ENCODE measurements at regions not wholly inside any gene's neighbourhood (a gene's known extent, or its start where the extent isn't known, plus 50 kb on each side); places are given as distances from the start of the nearest gene placed in this dataset.
"Not testable (repeated sequence)": the region's sequence is repeated elsewhere in the genome, so short reads cannot be mapped to it uniquely, and the experiment has no call there.

DNA sequence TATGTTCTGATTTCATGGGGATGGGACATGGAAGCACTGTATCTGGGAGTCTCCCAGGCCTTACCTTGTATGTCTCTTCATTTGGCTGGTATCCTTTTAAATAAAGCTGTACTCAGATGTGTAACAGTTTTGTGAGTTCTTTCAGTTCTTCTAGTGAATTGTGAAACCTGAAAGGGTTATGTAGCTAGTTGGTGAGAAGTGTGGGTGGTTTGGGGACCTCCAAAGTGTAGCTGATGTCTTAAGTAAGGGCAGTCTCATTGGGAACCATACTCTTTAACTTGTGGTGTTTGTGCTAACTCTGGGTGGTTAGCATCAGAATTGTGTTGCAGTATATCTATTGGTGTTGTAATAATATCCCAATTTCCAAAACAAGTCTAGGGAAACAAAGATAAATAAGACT, 166.9 kb upstream of the CCNH start:
- H3K79me2 ChIP-seq (ENCODE audit: control insufficient read depth, insufficient read depth, low read length), result no peaks in the 10 kb centered on the region
- ChIA-PET CTCF (no interaction called here), POLR2A (no interaction called here)
- no peaks in the 10 kb centered on the region for H3K4me1 Mint-ChIP-seq
- H3K27ac Mint-ChIP-seq, result no peak overlapping the region
- H3K27me3 ChIP-seq (replicated peaks in 1 of 4; ENCODE audit: control extremely low read depth in 1 of 4, control insufficient read depth in 3 of 4, insufficient read depth in 4 of 4, low read length in 3 of 4), result no peaks in the 10 kb centered on the region
- intact Hi-C loops (cut with micrococcal nuclease), result no loop called here
- no peak overlapping the region for H3K27ac ChIP-seq (ENCODE audit: low read length in 2 of 2)
- H3K9me3 Mint-ChIP-seq (ENCODE audit: insufficient read depth), result peaks cover 3% of the 10 kb centered on the region
- H3K9ac ChIP-seq (ENCODE audit: low read length), result no peak overlapping the region
- no peak overlapping the region for H3K4me2 ChIP-seq (replicated peaks; ENCODE audit: low read depth, low read length, poor library complexity, severe bottlenecking)
- H3K27me3 Mint-ChIP-seq, result peaks cover 6% of the 10 kb centered on the region
- no peak for DNase-seq
- ATAC-seq (ENCODE audit: low read depth), result no peak
- no peak for TF ChIP-seq EZH2 (IDR thresholded peaks at IDR 0.05; ENCODE audit: borderline replicate concordance, insufficient read depth, low read depth, low read length, poor library complexity, severe bottlenecking)
- TF ChIP-seq, protein P1, sequence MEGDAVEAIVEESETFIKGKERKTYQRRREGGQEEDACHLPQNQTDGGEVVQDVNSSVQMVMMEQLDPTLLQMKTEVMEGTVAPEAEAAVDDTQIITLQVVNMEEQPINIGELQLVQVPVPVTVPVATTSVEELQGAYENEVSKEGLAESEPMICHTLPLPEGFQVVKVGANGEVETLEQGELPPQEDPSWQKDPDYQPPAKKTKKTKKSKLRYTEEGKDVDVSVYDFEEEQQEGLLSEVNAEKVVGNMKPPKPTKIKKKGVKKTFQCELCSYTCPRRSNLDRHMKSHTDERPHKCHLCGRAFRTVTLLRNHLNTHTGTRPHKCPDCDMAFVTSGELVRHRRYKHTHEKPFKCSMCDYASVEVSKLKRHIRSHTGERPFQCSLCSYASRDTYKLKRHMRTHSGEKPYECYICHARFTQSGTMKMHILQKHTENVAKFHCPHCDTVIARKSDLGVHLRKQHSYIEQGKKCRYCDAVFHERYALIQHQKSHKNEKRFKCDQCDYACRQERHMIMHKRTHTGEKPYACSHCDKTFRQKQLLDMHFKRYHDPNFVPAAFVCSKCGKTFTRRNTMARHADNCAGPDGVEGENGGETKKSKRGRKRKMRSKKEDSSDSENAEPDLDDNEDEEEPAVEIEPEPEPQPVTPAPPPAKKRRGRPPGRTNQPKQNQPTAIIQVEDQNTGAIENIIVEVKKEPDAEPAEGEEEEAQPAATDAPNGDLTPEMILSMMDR (IDR thresholded peaks at IDR 0.05), result no peak
- H3K4me1 ChIP-seq (ENCODE audit: control insufficient read depth in 2 of 2, insufficient read depth in 2 of 2, low read length in 2 of 2), result no peaks in the 10 kb centered on the region
- no peak overlapping the region for H3K4me3 ChIP-seq (ENCODE audit: control extremely low read depth in 1 of 5, extremely low read depth in 1 of 5, insufficient read depth in 1 of 5, low read depth in 2 of 5, low read length in 4 of 5)
- no peak overlapping the region for H3K4me3 Mint-ChIP-seq
- H4K20me1 ChIP-seq (ENCODE audit: control insufficient read depth, insufficient read depth, low read length, poor library complexity, severe bottlenecking), result no peaks in the 10 kb centered on the region
- no peaks in the 10 kb centered on the region for H3K9me3 ChIP-seq (ENCODE audit: control extremely low read depth in 1 of 3, control insufficient read depth in 2 of 3, insufficient read depth in 1 of 3, low read length in 2 of 3)
- no peaks in the 10 kb centered on the region for H3K36me3 ChIP-seq (replicated peaks in 1 of 2; ENCODE audit: control extremely low read depth in 1 of 2, control insufficient read depth in 1 of 2, extremely low read depth in 1 of 2, insufficient read depth in 2 of 2, low read length in 1 of 2)
- H2AFZ ChIP-seq (ENCODE audit: insufficient read depth, low read depth, low read length, poor library complexity, severe bottlenecking), result no peak overlapping the region

DNA sequence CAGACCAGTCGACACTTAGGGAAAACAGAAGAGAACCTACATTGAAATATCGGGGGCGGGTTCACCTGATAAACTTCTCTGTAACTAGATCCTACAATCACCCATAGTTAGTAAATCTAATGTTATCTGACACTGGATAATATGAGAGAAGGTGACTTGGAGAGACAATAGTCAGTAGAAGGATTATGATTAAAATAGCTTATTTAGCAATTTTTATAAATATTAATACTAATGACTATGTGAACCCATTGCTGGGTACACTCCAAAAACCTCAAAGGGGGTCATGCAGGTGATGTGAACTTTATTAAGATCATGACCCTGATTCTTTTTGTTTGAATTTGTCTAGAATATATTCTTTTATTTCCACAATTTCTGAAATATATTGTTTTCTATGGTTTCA, 164.1 kb upstream of the CCNH start:
- H3K4me3 Mint-ChIP-seq, result no peak overlapping the region
- Histone ChIP-seq H3K4me1 (ENCODE audit: control insufficient read depth in 2 of 2, insufficient read depth in 2 of 2, low read length in 2 of 2) (no peaks in the 10 kb centered on the region), H3K27ac (ENCODE audit: low read length in 2 of 2) (no peak overlapping the region), H3K9ac (ENCODE audit: low read length) (no peak overlapping the region), H3K9me3 (ENCODE audit: control extremely low read depth in 1 of 3, control insufficient read depth in 2 of 3, insufficient read depth in 1 of 3, low read length in 2 of 3) (no peaks in the 10 kb centered on the region), H4K20me1 (ENCODE audit: control insufficient read depth, insufficient read depth, low read length, poor library complexity, severe bottlenecking) (no peaks in the 10 kb centered on the region), H3K79me2 (ENCODE audit: control insufficient read depth, insufficient read depth, low read length) (no peaks in the 10 kb centered on the region), H2AFZ (ENCODE audit: insufficient read depth, low read depth, low read length, poor library complexity, severe bottlenecking) (no peak overlapping the region), H3K4me3 (ENCODE audit: control extremely low read depth in 1 of 5, extremely low read depth in 1 of 5, insufficient read depth in 1 of 5, low read depth in 2 of 5, low read length in 4 of 5) (no peak overlapping the region), H3K27me3 (replicated peaks in 1 of 4; ENCODE audit: control extremely low read depth in 1 of 4, control insufficient read depth in 3 of 4, insufficient read depth in 4 of 4, low read length in 3 of 4) (no peaks in the 10 kb centered on the region), H3K4me2 (replicated peaks; ENCODE audit: low read depth, low read length, poor library complexity, severe bottlenecking) (no peak overlapping the region), H3K36me3 (replicated peaks in 1 of 2; ENCODE audit: control extremely low read depth in 1 of 2, control insufficient read depth in 1 of 2, extremely low read depth in 1 of 2, insufficient read depth in 2 of 2, low read length in 1 of 2) (no peaks in the 10 kb centered on the region)
- H3K27ac Mint-ChIP-seq, result no peak overlapping the region
- ATAC-seq (ENCODE audit: low read depth) (no peak), DNase-seq (no peak)
- H3K9me3 Mint-ChIP-seq (ENCODE audit: insufficient read depth), result no peaks in the 10 kb centered on the region
- ChIA-PET POLR2A (no interaction called here), CTCF (no interaction called here)
- WGBS (ENCODE audit: insufficient coverage), result no CpG with 5 or more reads among the region's 3 CpGs
- H3K4me1 Mint-ChIP-seq, result no peaks in the 10 kb centered on the region
- intact Hi-C loops (cut with micrococcal nuclease), result no loop called here
- no peak for TF ChIP-seq EZH2 (IDR thresholded peaks at IDR 0.05; ENCODE audit: borderline replicate concordance, insufficient read depth, low read depth, low read length, poor library complexity, severe bottlenecking)
- TF ChIP-seq, protein P1 (IDR thresholded peaks at IDR 0.05), result no peak
- H3K27me3 Mint-ChIP-seq, result peaks cover 6% of the 10 kb centered on the region

DNA sequence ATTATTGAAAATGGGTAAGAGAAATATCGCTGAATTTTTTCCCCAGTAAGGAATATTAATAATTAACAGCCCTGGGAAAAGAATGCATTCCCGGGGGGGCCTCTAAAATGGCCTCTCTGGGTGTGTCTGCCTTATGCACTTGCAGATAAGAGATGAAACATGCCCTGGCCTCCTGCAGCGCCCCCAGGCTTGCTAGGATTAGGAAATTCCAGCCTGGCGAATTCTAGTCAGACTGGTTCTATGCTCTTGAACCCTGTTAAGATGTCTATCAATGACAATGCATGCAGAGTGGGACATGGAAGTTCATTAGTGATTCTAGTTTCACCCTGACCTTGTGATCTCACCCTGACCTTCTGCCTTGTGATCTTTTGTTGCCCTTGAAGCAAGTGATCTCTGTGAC, 163.6 kb upstream of the CCNH start:
- H3K9ac ChIP-seq (ENCODE audit: low read length); DNase-seq; POLR2A ChIA-PET; H3K27ac ChIP-seq (ENCODE audit: low read length in 2 of 2); H3K27me3 ChIP-seq (replicated peaks in 1 of 4; ENCODE audit: control extremely low read depth in 1 of 4, control insufficient read depth in 3 of 4, insufficient read depth in 4 of 4, low read length in 3 of 4); intact Hi-C loops (cut with micrococcal nuclease); H3K4me1 Mint-ChIP-seq; H3K36me3 ChIP-seq (replicated peaks in 1 of 2; ENCODE audit: control extremely low read depth in 1 of 2, control insufficient read depth in 1 of 2, extremely low read depth in 1 of 2, insufficient read depth in 2 of 2, low read length in 1 of 2); H3K9me3 ChIP-seq (ENCODE audit: control extremely low read depth in 1 of 3, control insufficient read depth in 2 of 3, insufficient read depth in 1 of 3, low read length in 2 of 3); ATAC-seq (ENCODE audit: low read depth); H3K4me1 ChIP-seq (ENCODE audit: control insufficient read depth in 2 of 2, insufficient read depth in 2 of 2, low read length in 2 of 2); CTCF ChIA-PET; H3K27ac Mint-ChIP-seq; H3K27me3 Mint-ChIP-seq; H4K20me1 ChIP-seq (ENCODE audit: control insufficient read depth, insufficient read depth, low read length, poor library complexity, severe bottlenecking); H3K79me2 ChIP-seq (ENCODE audit: control insufficient read depth, insufficient read depth, low read length); H2AFZ ChIP-seq (ENCODE audit: insufficient read depth, low read depth, low read length, poor library complexity, severe bottlenecking); H3K4me2 ChIP-seq (replicated peaks; ENCODE audit: low read depth, low read length, poor library complexity, severe bottlenecking); H3K4me3 Mint-ChIP-seq; H3K9me3 Mint-ChIP-seq (ENCODE audit: insufficient read depth); H3K4me3 ChIP-seq (ENCODE audit: control extremely low read depth in 1 of 5, extremely low read depth in 1 of 5, insufficient read depth in 1 of 5, low read depth in 2 of 5, low read length in 4 of 5): not testable (repeated sequence)
- WGBS (ENCODE audit: insufficient coverage), result 63% methylated on average over 3 of the region's 4 CpGs

Data from B cell (primary cell).